GM04503 (cell line): ENCODE measurements at regions not wholly inside any gene's neighbourhood (a gene's known extent, or its start where the extent isn't known, plus 50 kb on each side); places are given as distances from the start of the nearest gene placed in this dataset.
A peak's percentile ranks its signal among the peaks of the same experiment; 100 is the strongest.
"Not testable (repeated sequence)": the region's sequence is repeated elsewhere in the genome, so short reads cannot be mapped to it uniquely, and the experiment has no call there.

ENCODE experiments used
- DNase-seq: peaks from one replicate; pipeline ENCODE4 v3.0.0-alpha.2; 2012; ENCODE audit warnings: low read depth

DNA sequence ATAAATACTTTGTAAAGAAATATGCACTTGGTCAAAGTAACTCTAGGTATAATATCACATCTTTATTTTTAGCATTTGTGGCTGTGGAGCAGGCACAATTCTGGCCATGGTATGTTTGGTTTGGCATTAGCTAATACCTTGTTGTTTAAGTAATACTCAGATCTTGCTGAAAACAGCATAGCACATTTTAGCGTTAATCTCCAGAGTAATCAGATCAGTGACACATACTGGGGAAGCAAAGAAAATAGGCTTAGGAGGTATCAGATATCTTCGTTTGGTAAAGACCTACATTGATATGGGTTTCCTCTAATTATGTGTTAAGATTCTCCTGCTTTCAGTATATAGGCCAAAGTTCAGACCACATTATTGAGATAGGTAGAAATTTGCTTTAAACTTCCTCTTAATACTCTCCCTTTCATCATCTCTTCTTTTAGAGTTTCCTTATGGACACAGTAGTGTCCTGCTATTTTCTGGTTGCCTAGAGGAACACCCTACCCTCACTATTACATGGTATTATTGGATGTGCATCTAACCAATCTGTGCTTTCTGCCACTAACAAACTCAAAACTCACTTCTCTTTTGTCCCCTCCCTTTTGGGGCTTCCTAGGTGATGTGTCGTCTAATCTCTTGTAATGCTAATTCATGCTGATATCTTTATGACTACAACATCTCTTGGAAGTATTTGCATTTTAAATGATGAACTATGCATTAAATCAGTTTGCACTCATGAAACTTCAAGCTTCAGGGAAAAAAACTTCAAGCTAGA lies 437.3 kb upstream of the ADAMTSL1 start:
- no peak for DNase-seq

DNA sequence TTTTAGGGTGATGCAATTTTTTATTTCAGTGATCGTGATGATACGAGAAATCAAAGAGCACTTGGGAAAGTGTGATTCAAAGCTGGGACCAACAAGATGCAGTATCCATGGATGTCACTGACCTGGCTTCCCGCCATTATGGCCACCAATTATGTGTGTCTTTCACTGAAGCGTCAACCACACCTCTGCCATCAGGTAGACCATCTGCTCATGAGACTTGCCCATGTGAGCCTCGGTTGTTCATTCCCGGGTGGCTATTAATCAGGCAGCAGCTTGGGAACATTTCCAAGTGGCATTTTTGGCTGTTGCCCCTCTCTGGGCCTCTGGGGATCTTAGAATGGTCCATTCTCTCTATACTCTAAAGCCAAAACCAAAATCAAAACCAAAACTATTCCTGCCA lies 436.0 kb upstream of the ADAMTSL1 start:
- DNase-seq, result no peak

DNA sequence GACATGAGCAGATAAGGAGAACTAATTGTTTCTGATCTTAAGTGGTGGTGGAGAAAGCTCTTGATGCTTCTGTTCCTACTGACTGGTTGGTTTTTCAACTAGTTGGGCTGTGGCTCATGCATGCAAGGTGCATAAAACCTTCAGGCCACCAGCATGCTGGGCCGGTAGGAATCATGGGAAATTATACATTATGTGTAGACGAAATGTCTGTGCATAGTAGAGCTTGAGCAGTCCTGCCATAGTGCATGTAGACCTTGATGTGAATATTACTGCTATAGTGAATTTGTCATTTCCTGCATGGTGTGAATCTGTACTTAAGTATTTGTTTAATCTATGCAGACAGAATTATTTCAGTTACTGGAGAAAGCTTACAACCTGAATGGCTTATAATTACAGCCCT lies 433.6 kb upstream of the ADAMTSL1 start:
- DNase-seq, result no peak

DNA sequence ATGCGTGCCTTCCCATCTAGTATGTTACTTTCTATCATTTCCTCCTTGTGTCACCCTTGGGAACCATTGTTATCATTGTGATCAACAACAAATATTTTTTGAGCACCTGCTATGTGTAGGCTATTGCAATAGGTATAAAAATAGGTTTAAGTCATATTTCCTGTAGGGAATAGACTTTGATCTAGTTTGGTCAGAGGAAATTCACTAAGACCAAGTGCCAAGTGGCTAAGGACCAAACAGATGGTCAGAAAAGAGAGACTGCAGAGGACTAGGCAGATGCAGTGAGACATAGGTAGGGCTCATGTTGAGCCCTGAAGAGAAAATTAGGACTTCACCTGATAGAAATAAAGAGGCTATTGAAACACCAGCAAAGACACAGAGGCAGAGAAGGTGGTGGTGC lies 430.0 kb upstream of the ADAMTSL1 start:
- DNase-seq, result no peak

DNA sequence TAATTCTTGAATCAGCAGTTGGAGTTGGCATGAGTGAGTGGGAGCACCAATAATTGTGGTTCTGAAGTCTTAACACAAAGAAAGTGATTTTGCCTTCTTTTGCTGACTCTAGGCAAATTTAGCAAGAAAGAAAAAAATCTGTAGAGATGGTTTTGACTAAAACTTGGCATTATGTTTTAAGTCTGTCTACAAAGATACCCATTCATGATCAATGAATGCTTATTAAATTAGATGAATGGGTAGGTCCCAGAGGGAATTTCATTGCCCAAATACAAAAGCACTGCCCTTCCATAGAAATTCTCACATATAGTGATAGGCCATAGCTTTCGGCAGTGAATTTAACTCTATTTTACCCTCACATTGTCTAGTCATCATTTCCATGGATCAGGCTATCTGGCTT lies 428.6 kb upstream of the ADAMTSL1 start:
- no peak for DNase-seq

DNA sequence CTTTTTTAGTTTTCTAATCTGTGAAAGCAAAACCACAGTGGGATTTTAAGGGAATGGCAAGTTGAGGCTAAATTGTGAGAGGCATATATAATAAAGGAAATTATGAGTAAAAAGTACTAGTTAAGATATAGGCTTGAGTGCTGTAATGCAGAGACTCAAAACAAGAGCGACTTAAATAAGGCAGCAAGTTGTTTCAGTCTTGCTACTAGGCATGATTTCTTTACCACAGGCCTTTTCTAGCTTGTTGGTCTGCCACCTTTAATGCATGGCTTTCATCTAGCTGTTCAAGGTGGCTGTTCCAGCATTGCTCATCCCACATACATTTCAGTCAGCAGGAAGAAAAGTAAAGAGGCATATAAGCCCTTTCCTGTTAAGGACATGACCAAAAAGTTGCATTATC lies 427.9 kb upstream of the ADAMTSL1 start:
- no peak for DNase-seq

DNA sequence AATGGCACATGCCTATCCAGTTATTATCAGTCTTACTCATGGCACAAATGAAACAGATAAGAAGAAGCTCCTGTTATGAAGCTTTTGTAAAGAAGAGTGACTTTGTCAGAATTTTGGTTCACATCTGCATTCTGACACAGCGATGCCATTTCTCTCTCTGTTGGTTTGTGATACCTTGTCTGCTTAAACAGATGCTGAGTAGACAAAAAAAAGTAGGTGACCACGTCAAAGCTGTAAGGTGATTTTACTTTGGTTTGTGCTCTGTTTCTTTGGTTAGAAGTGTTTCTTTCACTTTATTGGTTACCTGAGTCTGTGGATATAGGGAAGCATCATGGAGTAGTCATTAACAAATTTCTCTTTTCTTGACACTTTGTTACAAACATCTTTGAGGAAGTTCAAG lies 422.3 kb upstream of the ADAMTSL1 start:
- DNase-seq, result no peak

DNA sequence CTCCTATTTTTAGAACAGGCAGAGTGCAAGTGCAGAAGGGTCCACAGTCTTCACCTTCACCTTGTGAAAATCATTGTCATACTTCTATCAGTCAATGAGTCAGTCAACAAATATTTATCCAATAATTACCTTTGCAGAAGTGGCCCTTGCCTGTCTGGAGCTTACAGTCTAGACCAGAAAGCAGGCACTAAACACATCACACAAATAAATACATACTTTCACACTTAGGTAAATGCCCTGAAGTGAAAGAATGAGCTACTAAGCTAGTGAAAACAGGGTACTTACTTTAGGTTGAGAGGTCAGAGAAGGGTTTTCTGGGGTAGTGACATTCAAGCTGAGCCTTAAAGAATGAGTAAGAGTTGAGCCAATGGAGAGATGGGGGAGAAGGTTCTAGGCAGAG lies 421.9 kb upstream of the ADAMTSL1 start:
- DNase-seq, result no peak

DNA sequence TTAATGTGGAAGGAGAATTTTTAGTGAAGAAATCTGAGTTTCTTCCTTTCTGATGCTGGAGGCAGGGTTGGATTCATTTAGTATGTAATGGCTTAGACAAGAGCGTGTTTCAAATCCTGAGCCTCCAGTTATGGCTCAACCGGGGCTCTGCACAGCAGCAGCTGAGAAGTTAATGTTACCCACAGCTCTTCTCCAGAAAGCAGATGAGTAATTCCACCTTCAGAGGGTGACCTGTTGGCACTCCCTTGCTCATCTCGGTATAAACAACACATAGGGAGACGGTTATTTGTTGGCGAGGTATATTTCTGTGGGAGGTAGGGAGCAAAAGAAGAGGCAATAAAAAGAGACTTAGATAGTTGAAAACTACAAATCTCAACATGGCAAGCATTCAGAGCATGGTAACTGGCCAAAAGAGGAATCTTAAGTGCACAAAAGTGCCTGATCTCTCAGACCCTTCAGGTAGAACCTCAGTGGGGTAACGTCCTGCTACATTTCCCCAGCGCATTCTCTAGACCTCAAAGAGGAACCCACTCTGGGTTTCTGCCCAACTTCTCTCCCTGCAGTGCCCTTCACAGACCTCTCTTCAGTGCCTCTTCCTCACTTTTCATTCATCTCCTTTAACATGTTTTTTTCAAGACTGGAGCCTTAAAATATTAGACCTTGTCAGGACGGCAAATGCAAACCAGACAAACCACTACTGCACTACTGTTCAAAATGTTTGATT lies 417.5 kb upstream of the ADAMTSL1 start:
- no peak for DNase-seq

DNA sequence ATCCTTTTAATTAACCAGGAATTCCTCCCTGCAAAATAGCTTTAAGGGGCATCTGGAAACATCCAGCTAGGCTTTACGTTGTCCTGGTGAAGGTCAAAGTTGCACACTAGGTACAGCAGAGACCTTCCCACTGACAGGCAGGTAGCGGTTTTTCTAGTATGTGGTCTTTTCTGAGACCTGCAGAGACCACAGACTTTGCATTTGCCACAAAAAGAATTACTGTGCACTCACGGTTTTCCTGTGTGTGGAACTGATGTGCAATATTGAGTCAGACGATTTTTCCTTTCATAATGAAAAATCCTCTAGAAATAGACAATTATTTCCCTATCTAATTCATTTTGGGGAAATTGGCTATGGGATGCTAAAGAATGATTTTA lies 417.0 kb upstream of the ADAMTSL1 start:
- DNase-seq, result no peak

DNA sequence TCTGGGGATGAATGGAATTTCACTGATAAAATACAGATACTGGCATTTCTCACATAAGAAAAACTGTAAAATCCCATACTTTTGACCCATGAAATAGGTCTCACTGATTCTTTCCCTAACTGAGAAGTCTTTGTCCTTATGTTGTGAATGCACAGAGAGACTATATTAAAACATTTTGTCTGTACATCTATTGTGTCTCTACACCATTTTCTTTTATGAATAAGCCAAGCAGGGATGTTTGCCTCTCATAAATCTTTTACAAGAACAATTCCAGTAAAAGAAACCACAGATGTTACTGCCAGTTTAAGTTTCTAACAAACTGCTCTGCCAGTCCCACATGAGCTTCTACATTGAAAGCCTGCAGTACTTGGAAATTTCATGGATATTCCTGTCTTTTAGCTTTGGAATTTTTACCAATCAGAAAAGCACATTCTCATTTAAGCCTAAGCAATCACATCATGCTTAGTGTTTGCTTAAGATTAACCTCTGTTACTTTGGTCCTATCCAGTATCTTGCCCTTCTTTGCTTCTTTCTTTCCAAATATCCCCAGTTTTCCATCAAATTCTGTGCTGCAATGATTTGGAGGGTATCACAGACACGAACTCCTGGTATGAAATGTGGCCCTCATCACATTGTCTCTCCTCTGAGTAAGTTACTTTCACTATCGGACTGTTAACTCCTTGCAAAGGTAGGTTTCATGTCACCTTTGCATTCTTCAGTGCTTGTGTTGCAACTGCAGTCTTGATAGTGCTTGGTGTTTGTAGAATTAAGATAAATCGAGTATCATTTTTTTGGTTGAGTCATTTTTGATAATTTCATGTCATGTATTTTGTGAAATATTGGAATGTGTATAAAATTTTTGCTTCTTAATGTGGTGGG lies 415.1 kb upstream of the ADAMTSL1 start:
- no peak for DNase-seq

DNA sequence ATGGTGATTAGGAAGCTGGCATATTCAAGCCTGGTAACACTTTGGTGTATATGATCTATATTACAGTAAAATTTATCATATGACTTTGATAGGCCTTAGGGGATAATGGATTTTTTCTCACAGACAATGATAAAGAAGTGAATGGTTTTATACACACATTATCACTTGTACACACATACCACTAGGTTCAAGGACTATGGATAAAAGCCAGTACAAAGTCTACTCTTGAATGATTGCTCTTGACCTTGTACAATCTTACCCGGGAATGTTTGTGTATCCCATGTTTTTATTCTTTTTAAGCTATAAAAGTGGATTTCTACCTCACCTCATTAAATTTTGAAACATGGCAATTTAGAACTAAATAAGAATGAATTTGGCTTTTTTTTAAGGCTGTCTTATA lies 414.5 kb upstream of the ADAMTSL1 start:
- no peak for DNase-seq

DNA sequence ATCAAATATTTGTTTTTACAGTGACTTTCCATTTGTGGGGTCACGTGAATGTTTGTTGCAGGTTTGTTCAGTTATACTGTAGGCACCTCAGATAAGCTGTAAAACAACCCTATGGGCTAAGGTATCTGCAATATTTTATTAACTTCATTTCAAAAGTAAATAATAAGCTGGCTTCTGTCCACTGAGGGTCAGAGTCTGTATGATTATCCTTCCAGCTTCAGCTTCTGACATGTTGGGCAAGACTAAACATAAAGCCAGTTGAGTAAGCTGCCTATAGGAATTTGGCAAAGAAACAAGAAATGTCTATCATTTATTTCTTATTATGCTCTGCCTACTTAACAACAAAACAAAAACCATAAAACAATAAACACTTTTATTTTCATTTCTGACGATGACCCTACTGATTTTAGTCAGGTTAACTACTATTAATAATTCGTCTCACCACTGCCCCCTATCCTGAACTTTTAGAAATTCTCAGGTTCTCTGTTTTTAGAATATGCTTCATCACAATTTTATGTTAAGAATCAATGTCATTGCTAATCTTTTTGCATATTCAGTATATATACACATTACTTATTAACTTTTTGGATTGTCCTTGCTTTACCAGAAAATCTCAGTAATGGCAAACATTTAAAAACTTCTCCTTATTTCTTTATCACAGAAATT lies 413.6 kb upstream of the ADAMTSL1 start:
- DNase-seq, result no peak

DNA sequence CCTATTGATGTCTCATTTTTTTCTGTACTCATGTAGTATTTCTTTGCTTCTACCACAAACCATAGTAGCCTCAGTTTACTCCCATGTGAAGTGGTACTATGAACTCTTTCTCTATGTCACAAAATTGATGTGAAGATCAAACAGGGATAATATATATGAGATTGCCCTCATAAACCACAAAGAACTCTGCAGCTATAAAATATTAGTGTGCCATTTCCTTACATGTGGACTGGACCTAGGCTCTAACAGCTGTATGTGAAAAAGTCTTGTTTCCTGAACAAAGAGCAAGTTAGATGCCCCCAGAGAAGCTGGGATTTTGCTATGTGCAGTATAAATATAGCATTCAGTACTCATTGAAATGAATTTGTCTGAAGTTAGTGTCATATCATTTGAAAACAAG lies 412.6 kb upstream of the ADAMTSL1 start:
- no peak for DNase-seq

DNA sequence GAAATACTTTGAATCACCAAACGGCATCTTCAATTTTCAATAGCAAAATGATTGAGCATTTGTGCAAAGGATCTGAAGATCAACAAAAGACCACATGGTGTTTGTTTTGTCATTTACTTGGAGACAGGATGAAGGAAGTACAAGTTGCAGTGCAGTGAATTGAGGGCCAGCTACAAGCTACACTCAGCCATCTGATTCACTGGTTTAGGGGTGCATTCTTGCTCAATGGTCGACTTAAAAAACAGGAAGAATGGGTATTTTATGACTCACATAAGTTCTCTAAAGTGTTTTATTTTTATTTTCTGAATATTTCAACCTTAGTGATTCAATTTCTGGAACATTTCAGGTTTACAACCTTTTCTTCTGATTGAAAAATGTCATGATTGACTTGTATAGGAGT lies 412.1 kb upstream of the ADAMTSL1 start:
- no peak for DNase-seq

DNA sequence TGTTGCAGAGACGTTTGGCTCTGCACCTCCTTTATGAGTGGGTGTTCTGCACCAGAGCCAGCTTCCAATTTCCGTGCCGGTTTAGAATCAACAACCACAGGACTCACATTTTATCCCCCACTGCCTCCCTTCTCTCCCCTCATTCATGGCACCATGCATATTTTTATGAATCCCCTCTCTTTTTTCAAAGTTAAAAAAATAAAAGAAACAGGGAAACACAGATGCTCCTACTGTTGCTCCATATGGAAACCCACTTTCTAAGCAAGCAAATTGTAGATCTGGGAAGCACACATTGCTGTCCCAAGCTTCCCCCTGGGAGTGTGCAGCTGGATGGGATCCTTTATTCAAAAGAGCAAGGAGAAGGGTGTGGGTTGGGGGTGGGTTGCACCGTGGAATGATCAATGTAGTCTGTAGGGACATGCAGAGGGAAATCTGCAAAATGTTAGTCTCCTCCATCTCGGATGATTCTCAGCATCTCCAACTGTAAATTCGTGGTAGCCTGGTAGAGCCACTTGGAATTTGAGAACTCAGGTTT lies 410.0 kb upstream of the ADAMTSL1 start:
- DNase-seq, result no peak

DNA sequence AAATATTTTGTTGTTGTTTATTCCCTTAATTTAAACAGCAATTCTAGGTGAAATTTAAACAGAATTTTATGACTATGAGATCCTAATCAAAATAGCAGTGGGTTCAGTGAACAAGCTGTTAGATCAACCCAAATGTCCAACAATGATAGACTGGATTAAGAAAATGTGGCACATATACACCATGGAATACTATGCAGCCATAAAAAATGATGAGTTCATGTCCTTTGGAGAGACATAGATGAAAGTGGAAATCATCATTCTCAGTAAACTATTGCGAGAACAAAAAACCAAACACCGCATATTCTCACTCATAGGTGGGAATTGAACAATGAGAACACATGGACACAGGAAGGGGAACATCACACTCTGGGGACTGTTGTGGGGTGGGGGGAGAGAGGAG lies 407.3 kb upstream of the ADAMTSL1 start:
- not testable (repeated sequence) for DNase-seq

DNA sequence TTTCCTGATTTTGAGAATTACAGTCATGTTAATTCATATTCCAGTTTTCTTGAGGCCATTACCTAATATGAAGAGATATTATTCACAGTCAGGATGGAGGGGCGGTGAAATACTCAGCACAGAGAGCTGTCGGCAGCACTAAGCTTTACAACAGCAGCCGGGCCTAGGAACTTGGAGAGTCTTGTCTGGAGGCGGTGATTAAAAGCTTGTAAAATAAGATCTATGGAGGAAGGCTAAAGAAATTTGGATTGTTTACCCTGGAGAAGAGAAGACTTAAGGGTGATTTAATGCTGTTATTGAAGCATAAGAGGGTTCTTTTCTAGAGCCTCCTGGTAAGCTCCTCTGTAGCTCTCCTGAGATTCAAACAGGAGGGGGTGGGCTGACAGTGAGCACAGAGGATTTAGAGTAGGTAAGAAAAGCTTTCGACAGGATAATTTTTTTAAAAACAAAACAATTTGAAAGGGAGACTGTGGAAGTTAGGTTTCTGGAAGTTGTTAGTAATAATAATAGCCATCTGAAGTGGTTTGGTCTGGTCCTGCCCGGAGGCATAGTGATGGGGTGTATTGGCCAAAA lies 406.3 kb upstream of the ADAMTSL1 start:
- no peak for DNase-seq

DNA sequence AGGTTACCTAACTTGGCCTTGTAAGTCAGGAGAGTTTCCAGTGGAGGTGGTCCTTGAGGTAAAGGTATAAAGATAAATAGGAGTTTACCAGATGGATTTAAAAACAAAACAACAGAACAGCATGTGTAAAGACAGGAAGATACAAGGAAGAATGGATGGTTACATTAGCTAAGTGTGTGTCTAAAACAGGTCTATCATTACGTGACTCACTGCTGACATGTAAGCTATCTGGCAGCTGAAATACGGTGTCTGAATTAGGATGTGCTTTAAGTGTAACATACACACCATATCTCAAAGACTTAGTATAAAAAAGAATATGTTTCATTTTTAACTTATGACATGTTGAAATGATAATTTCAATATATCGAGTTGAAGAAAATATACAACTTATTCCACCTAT lies 405.1 kb upstream of the ADAMTSL1 start:
- DNase-seq, result no peak

DNA sequence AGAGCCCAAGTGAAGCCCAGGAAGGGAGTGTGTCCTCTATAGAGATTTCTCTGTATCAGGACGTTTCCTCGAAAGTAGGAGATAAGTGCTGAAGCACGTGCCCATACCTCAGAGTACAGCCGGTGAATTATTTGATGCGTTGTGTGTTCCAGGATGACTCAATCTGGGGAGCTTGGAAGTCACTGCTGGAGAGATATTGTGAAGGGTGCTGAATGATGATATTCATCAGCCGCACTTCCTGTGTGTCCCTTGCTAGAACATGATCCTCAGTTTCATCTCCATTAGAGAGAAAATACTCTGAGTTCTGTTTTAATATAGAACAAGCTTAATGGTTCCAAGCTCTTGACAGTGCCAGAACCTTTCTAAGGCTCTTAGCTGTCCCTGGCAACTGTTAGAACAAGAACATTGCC lies 402.3 kb upstream of the ADAMTSL1 start:
- DNase-seq, result peak; percentile 10

DNA sequence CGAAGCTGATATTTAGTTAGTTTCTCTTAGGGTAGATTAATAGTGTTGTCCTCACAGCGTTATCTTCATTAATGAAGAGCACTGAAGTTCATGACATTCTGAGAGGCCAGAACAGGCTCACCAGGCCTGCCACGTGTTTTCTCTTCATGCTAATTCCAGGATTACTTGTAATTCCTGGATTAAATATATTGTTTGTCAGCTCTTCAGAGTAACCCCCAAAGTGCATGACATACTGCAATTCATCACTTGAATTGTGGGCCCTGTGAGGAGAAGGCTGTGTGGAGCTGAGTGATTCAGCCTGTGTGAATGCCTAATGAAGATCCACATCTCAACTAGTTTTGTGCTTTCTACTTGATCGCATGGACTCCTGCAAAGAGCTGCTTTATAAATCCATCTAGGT lies 401.0 kb upstream of the ADAMTSL1 start:
- no peak for DNase-seq

DNA sequence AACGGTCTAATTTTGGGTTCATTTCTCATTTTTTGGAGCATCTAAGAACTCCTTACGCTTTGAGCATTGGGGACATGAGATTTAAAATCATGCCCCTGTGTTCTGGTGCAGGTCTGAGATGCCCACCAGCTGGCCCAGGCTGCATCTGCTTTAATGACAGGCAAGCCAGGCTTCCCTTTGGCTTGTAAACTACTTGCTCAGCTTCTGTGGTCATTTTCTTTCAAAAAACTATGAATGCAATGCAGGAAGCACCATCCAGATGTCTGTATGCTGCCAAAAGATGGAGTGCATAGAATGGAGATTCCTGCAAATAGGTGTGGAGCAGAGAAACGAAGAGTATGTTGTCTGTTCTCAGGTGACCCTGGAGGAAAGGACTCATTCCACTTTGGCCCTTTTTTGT lies 399.9 kb upstream of the ADAMTSL1 start:
- DNase-seq, result no peak
